ENCODE measurements at regions not wholly inside any gene's neighbourhood (a gene's known extent, or its start where the extent isn't known, plus 50 kb on each side); places are given as distances from the start of the nearest gene placed in this dataset.

DNA sequence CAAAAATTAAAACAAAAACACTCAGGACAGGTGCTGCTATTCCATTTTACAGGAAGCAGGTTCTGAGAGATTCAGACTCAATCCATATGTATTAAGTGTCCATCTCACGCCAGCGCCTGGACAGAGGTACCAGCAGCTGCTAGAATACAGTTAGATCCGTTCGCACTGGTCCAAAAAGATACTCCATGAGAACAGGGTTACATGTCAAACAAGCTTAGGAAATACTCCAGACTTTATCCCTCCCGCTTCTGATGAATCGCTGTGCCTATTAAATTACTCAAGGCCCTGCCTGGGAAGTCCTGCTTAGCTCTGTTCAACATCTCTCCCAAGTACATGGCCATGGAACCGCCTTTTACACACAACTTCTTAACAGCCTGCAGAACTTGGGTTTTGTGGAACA is 50.2 kb upstream of the SLC35C1 start:
- peaks cover 0 to 2% of the 10 kb centered on the region in 2 donors for H3K4me1 ChIP-seq (ENCODE audit: control insufficient read depth in 1 of 2, insufficient read depth in 2 of 2, low read length in 2 of 2)
- DNase-seq (no peak), ATAC-seq (ENCODE audit: low FRiP score) (no peak)
- no peaks in the 10 kb centered on the region for H3K9me3 ChIP-seq (ENCODE audit: control insufficient read depth, low read length)
- WGBS, 2 donors, result 19 to 31% methylated on average over 7 of the region's 7 CpGs
- intact Hi-C loops (cut with DNase I), result loop anchor here in 1 of 2 donors (5.0 to 10.0 kb wide), 2 partner anchors 90 to 162 kb away; partner anchors contain the start of gene CHST1
- H3K27ac ChIP-seq (ENCODE audit: low read depth in 1 of 2, low read length in 2 of 2), result peak overlapping the region; percentile 31 to 56
- H3K36me3 ChIP-seq (ENCODE audit: control insufficient read depth in 1 of 2, insufficient read depth in 2 of 2, low read length in 1 of 2), result no peaks in the 10 kb centered on the region
- H3K27me3 ChIP-seq (ENCODE audit: control insufficient read depth in 1 of 2, insufficient read depth in 2 of 2, low read length in 1 of 2), result no peaks in the 10 kb centered on the region
- H3K4me3 ChIP-seq (ENCODE audit: low read length in 2 of 2), result no peak overlapping the region

DNA sequence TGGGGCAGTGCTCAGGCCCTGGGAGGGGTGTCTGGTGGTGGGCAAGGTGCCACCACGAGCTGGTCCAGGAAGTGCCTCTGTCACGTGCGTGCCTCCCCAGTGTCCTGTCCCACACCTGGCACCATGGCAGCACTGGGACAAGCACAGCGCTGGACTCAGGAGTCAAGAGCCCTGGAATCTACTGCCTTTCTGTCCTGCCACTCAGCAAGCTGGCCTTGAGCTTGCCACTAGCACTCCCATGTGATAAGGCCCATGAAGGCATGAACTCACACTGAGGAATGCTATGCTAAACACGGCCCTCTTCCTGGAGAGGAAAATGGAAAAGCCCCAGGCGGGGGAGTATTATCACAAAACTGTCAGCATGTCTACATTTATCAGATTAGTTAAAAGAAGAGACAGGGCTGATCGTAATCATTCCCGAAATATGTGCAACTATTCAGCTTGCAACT is 50.7 kb upstream of the SLC35C1 start:
- peaks cover 0 to 2% of the 10 kb centered on the region in 2 donors for H3K4me1 ChIP-seq (ENCODE audit: control insufficient read depth in 1 of 2, insufficient read depth in 2 of 2, low read length in 2 of 2)
- DNase-seq, result peak; percentile 68 to 79

DNA sequence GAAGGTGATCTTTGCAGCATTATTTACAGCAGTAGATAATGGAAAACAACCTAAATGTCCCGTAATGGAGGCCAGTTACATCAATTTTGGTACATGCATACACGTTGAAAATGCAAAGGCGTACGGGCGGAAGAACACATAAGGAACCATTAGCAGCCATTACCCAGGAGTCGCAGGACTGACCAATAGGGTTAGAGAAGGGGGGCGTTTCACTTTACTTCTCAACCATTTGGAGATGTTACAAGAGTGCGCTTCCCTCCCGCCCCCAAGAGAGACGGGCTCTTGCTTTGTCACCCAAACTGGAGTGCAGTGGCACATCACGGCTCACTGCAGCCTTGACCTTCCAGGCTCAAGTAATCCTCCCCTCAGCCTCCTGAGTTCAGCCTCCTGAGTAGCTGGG is 52.8 kb upstream of the SLC35C1 start:
- ATAC-seq (ENCODE audit: low FRiP score) (no peak), DNase-seq (no peak)
- Histone ChIP-seq H3K36me3 (ENCODE audit: control insufficient read depth in 1 of 2, insufficient read depth in 2 of 2, low read length in 1 of 2) (no peaks in the 10 kb centered on the region), H3K4me3 (ENCODE audit: low read length in 2 of 2) (no peak overlapping the region), H3K4me1 (ENCODE audit: control insufficient read depth in 1 of 2, insufficient read depth in 2 of 2, low read length in 2 of 2) (peaks cover 0 to 2% of the 10 kb centered on the region in 2 donors), H3K9me3 (ENCODE audit: control insufficient read depth, low read length) (no peaks in the 10 kb centered on the region), H3K27ac (ENCODE audit: low read depth in 1 of 2, low read length in 2 of 2) (no peak overlapping the region), H3K27me3 (ENCODE audit: control insufficient read depth in 1 of 2, insufficient read depth in 2 of 2, low read length in 1 of 2) (no peaks in the 10 kb centered on the region)
- intact Hi-C loops (cut with DNase I), result loop anchor here in 1 of 2 donors (10.0 kb wide), 1 partner anchor 87 kb away; the partner anchor contains the start of gene CHST1
- 95 to 98% methylated on average over 11 of the region's 11 CpGs for WGBS, 2 donors

More for the DNA sequence above, 50.7 kb upstream of the SLC35C1 start:
- 3 to 5% methylated on average over 8 of the region's 8 CpGs for WGBS, 2 donors
- intact Hi-C loops (cut with DNase I), result loop anchor here in 1 of 2 donors (10.0 kb wide), 1 partner anchor 89 kb away; the partner anchor contains the start of gene CHST1
- no peak overlapping the region for H3K4me3 ChIP-seq (ENCODE audit: low read length in 2 of 2)
- no peaks in the 10 kb centered on the region for H3K9me3 ChIP-seq (ENCODE audit: control insufficient read depth, low read length)
- peak overlapping the region; percentile 32 to 56 for H3K27ac ChIP-seq (ENCODE audit: low read depth in 1 of 2, low read length in 2 of 2)
- ATAC-seq (ENCODE audit: low FRiP score), result peak; percentile 54
- H3K27me3 ChIP-seq (ENCODE audit: control insufficient read depth in 1 of 2, insufficient read depth in 2 of 2, low read length in 1 of 2), result no peaks in the 10 kb centered on the region
- H3K36me3 ChIP-seq (ENCODE audit: control insufficient read depth in 1 of 2, insufficient read depth in 2 of 2, low read length in 1 of 2), result no peaks in the 10 kb centered on the region

DNA sequence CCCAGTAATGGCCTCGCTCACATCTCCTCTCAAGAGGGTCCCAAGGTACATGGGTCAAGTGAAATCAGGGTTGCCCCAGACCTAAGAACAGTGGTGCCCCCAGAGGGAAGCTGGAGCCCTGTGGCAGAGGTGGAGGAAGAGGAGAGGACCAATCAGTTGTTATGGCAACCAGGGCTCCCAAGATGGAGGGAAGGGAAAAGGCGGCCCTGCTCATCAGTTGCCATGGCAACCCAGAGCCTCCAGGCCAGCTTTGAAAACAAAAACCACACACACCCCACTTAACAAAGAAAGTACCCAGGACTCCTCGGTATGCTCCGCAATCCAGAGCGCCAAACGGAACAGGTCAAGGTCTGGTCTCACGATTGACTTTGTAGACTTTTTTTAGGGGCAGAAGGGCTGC is 53.5 kb upstream of the SLC35C1 start:
- Histone ChIP-seq H3K9me3 (ENCODE audit: control insufficient read depth, low read length) (no peaks in the 10 kb centered on the region), H3K36me3 (ENCODE audit: control insufficient read depth in 1 of 2, insufficient read depth in 2 of 2, low read length in 1 of 2) (no peaks in the 10 kb centered on the region), H3K4me1 (ENCODE audit: control insufficient read depth in 1 of 2, insufficient read depth in 2 of 2, low read length in 2 of 2) (peaks cover under 1 to 1% of the 10 kb centered on the region in 2 donors), H3K27me3 (ENCODE audit: control insufficient read depth in 1 of 2, insufficient read depth in 2 of 2, low read length in 1 of 2) (no peaks in the 10 kb centered on the region), H3K4me3 (ENCODE audit: low read length in 2 of 2) (no peak overlapping the region), H3K27ac (ENCODE audit: low read depth in 1 of 2, low read length in 2 of 2) (no peak overlapping the region)
- ATAC-seq (ENCODE audit: low FRiP score) (no peak), DNase-seq (no peak)
- WGBS, 2 donors, result 94 to 96% methylated on average over 7 of the region's 7 CpGs
- intact Hi-C loops (cut with DNase I), result loop anchor here in 1 of 2 donors (10.0 kb wide), 1 partner anchor 87 kb away; the partner anchor contains the start of gene CHST1

DNA sequence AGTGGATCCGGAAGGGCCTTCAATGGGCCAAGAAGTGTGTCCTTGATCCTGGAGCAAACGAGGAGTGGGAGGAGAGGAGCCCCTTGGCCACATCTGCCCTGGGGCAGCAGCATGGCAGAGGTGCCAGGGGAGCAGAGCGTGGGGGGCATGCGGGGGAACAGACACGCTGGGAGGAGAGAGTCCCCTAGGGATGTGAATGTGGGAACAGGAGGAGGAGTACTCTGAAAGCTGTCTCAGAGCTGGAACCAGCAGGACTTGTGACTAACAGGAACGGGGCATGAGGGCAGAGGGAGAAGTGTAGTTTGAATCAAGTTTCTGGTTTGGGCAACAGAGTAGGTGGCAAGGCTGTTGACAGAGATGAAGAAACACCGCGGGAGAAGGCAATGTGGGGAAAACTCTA is 54.5 kb upstream of the SLC35C1 start:
- 66 to 67% methylated on average over 8 of the region's 8 CpGs for WGBS, 2 donors

DNA sequence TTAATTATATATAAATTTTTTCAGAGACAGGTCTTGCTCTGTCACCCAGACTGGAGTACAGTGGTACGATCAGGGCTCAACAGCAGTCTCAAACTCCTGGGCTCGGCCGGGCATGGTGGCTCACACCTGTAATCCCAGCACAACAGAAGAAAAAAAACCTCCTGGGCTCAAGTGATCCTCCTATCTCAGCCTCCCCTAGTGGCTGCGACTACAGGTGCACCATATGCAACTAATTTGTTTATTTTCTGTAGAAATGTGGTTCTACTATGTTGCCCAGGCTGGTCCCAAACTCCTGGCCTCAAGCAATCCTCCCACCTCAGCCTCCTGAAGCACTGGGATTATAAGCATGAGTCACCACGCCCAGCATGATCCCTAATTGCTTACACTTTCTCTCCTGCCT is 56.1 kb upstream of the SLC35C1 start:
- intact Hi-C loops (cut with DNase I), result loop anchor here in 1 of 2 donors (5.0 kb wide), 1 partner anchor 92 kb away; no protein-coding TSS in a partner anchor
- Histone ChIP-seq H3K9me3 (ENCODE audit: control insufficient read depth, low read length) (no peaks in the 10 kb centered on the region), H3K4me1 (ENCODE audit: control insufficient read depth in 1 of 2, insufficient read depth in 2 of 2, low read length in 2 of 2) (peaks cover 1 to 6% of the 10 kb centered on the region in 2 donors), H3K27me3 (ENCODE audit: control insufficient read depth in 1 of 2, insufficient read depth in 2 of 2, low read length in 1 of 2) (no peaks in the 10 kb centered on the region), H3K4me3 (ENCODE audit: low read length in 2 of 2) (no peak overlapping the region), H3K27ac (ENCODE audit: low read depth in 1 of 2, low read length in 2 of 2) (no peak overlapping the region), H3K36me3 (ENCODE audit: control insufficient read depth in 1 of 2, insufficient read depth in 2 of 2, low read length in 1 of 2) (no peaks in the 10 kb centered on the region)
- 94 to 96% methylated on average over 5 of the region's 5 CpGs for WGBS, 2 donors
- DNase-seq (no peak), ATAC-seq (ENCODE audit: low FRiP score) (no peak)

More for the DNA sequence above, 54.5 kb upstream of the SLC35C1 start:
- Histone ChIP-seq H3K9me3 (ENCODE audit: control insufficient read depth, low read length) (no peaks in the 10 kb centered on the region), H3K4me3 (ENCODE audit: low read length in 2 of 2) (no peak overlapping the region), H3K36me3 (ENCODE audit: control insufficient read depth in 1 of 2, insufficient read depth in 2 of 2, low read length in 1 of 2) (no peaks in the 10 kb centered on the region), H3K4me1 (ENCODE audit: control insufficient read depth in 1 of 2, insufficient read depth in 2 of 2, low read length in 2 of 2) (peaks cover 0 to 4% of the 10 kb centered on the region in 2 donors), H3K27me3 (ENCODE audit: control insufficient read depth in 1 of 2, insufficient read depth in 2 of 2, low read length in 1 of 2) (no peaks in the 10 kb centered on the region), H3K27ac (ENCODE audit: low read depth in 1 of 2, low read length in 2 of 2) (no peak overlapping the region)
- DNase-seq (no peak), ATAC-seq (ENCODE audit: low FRiP score) (no peak)
- intact Hi-C loops (cut with DNase I), result loop anchor here in 1 of 2 donors (10.0 kb wide), 1 partner anchor 86 kb away; the partner anchor contains the start of gene CHST1

DNA sequence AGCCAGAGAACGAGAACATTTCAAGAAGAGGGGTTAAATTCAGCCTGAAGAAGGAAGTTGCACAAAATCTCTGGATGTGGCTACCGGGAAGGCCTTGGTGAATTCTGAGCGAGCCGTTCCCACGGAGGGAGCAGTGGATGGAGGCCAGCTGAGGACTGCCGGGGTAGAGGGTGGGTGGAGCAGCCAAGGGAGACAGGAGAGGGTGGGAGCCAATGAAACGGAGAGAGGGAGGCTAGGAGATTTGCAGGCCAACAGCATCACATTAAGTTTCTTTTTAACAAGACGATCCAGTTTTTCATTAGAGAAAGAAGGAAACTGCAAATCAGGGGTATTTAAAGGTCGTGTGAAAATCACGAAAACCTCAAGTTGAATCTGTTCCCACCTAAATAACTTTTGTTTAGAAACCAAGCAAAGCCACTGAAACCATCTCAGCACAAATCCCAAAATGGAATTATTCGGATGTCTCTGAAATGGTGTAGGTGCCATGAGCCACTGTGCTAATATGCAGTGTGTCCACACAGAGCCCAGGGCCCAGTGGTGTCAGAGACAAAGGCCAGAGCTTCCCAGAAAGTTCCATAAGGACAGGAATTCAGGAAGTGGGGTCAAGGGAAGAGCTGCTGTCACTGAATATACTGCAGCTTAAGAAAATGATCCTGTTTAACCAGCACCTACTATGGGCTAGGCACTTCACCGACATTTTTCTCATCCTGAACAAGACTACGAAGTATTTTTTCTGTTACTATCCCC is 59.7 kb upstream of the SLC35C1 start:
- H3K9me3 ChIP-seq (ENCODE audit: control insufficient read depth, low read length), result no peaks in the 10 kb centered on the region
- peak; percentile 90 for ATAC-seq (ENCODE audit: low FRiP score)
- WGBS, 2 donors, result 7 to 11% methylated on average over 13 of the region's 13 CpGs
- intact Hi-C loops (cut with DNase I), result loop anchor here in 1 of 2 donors (5.0 kb wide), 1 partner anchor 88 kb away; no protein-coding TSS in a partner anchor
- H3K4me1 ChIP-seq (ENCODE audit: control insufficient read depth in 1 of 2, insufficient read depth in 2 of 2, low read length in 2 of 2), result peaks cover 1 to 6% of the 10 kb centered on the region in 2 donors
- H3K27me3 ChIP-seq (ENCODE audit: control insufficient read depth in 1 of 2, insufficient read depth in 2 of 2, low read length in 1 of 2), result no peaks in the 10 kb centered on the region
- H3K4me3 ChIP-seq (ENCODE audit: low read length in 2 of 2), result no peak overlapping the region
- peak; percentile 87 for DNase-seq
- peak overlapping the region; percentile 83 to 90 for H3K27ac ChIP-seq (ENCODE audit: low read depth in 1 of 2, low read length in 2 of 2)
- H3K36me3 ChIP-seq (ENCODE audit: control insufficient read depth in 1 of 2, insufficient read depth in 2 of 2, low read length in 1 of 2), result no peaks in the 10 kb centered on the region

DNA sequence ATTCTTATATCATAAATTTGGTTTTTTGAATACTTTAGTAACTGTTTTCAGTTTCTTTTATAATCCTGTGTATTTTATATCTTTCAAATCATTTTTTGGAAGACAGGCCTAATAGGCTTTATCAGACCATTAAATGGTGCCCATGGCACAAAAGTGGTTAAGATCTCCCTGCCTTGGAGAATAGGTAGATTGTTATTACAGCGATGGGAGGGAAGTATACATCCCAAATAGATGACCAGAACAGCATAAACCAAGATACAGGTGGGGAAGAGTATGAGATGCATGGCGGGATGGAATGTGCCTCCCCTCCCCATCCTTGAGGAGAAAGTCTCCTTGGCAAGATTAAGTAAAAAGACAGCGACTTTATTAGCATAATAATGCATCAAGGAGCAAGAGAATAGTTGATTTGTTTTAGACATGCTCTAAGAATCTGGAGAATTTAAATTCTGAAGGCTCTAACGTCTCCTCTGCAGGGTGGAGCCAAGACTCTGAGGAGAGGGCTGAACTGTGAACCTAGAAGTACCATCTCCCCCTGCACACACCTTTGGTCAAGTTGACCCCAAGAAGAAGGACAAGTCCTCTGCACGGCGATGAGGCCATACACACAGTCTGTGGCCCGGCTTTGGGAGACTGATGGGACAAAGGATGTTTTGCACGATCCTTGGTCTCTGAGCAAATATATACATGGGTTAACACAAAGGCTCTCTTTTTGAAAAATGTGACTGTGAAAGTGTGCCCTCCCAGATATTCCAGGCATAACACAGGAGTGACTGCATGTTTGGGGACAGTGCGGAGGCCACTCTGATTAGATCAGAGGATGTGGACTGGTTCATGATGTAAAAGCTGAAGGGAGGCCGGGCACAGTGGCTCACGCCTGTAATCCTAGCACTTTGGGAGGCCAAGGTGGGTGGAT is 61.1 kb upstream of the SLC35C1 start:
- no peaks in the 10 kb centered on the region for H3K36me3 ChIP-seq (ENCODE audit: control insufficient read depth in 1 of 2, insufficient read depth in 2 of 2, low read length in 1 of 2)
- intact Hi-C loops (cut with DNase I), result no loop called here
- no peaks in the 10 kb centered on the region for H3K9me3 ChIP-seq (ENCODE audit: control insufficient read depth, low read length)
- no peak overlapping the region for H3K4me3 ChIP-seq (ENCODE audit: low read length in 2 of 2)
- H3K27ac ChIP-seq (ENCODE audit: low read depth in 1 of 2, low read length in 2 of 2), result no peak overlapping the region
- DNase-seq, result no peak
- 91 to 92% methylated on average over 11 of the region's 11 CpGs for WGBS, 2 donors
- no peaks in the 10 kb centered on the region for H3K27me3 ChIP-seq (ENCODE audit: control insufficient read depth in 1 of 2, insufficient read depth in 2 of 2, low read length in 1 of 2)
- no peak for ATAC-seq (ENCODE audit: low FRiP score)
- peaks cover 1 to 6% of the 10 kb centered on the region in 2 donors for H3K4me1 ChIP-seq (ENCODE audit: control insufficient read depth in 1 of 2, insufficient read depth in 2 of 2, low read length in 2 of 2)

All from aorta (tissue), 5 donors.